Activated CD4-positive, alpha-beta T cell treated with anti-CD3 and anti-CD28 coated beads for 1 hour (primary cell): ENCODE measurements at regions not wholly inside any gene's neighbourhood (a gene's known extent, or its start where the extent isn't known, plus 50 kb on each side); places are given as distances from the start of the nearest gene placed in this dataset.
"Not testable (repeated sequence)": the region's sequence is repeated elsewhere in the genome, so short reads cannot be mapped to it uniquely, and the experiment has no call there.

Source experiments
- DNase-seq: peaks from one replicate; pipeline ENCODE4 v3.0.0-alpha.2; 2020

- DNase-seq = not testable (repeated sequence)
Measured at GRCh38 chr18:8913606-8914403, 188.7 kb upstream of the NDUFV2 start.

GRCh38 chr18:8914404-8915264 lies 187.9 kb upstream of the NDUFV2 start:
- not testable (repeated sequence) for DNase-seq

DNA sequence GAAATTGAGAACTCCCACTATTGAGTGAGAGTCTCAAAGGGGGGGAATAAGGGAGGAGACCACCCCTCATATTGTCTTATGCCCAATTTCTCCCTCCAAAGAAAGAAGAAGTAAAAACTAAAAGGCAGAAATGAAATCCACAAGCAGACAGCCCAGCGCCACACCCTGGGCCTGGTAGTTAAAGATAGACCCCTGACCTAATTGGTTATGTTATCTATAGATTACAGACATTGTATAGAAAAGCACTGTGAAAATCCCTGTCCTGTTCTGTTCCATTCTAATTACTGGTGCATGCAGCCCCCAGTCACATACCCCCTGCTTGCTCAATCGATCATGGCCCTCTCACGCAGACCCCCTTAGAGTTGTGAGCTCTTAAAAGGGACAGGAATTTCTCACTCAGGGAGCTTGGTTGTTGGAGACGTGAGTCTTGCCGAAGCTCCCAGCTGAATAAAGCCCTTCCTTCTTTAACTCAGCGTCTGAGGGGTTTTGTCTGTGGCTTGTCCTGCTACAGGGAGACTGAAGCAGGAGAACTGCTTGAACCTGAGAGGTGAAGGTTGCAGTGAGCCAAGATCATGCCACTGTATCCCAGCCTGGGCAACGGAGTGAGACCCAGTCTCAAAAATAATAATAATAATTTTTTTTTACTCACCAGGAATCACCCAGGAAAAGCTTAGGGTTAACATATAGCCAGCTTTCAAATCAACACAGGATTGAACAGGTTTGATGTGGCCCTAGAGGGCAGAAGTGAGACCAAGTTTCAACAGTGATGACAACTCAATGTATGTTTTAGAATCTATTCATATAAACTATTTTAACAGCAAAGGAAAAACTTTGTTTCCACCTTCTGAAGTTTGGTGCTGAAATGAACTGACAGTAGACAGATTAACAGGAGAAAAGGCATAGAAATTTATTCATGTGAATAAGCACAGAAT lies 181.4 kb upstream of the NDUFV2 start:
- DNase-seq = not testable (repeated sequence)

- DNase-seq = no peak
Measured at GRCh38 chr18:8926464-8926863, 176.0 kb upstream of the NDUFV2 start.

- no peak for DNase-seq
Measured at GRCh38 chr18:8928044-8928443, 174.5 kb upstream of the NDUFV2 start.

GRCh38 chr18:8928847-8929780 lies 173.4 kb upstream of the NDUFV2 start:
- no peak for DNase-seq

GRCh38 chr18:8930990-8931616 lies 171.4 kb upstream of the NDUFV2 start:
- no peak for DNase-seq

GRCh38 chr18:8932866-8933265 lies 169.6 kb upstream of the NDUFV2 start:
- no peak for DNase-seq

- no peak for DNase-seq
Measured at GRCh38 chr18:8933714-8934284, 168.7 kb upstream of the NDUFV2 start.

DNA sequence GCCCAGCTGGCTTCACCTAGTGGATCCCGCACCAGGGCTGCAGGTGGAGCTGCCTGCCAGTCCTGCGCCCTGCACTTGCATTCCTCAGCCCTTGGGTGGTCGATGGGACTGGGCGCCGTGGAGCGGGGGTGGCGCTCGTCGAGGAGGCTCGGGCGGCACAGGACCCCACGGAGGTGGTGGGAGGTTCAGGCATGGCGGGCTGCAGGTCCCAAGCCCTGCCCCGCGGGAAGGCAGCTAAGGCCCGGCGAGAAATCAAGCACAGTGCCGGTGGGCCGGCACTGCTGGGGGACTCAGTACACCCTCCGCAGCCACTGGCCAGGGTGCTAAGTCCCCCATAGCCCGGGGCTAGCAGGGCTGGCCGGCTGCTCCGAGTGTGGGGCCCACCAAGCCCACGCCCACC lies 167.2 kb upstream of the NDUFV2 start:
- not testable (repeated sequence) for DNase-seq

DNA sequence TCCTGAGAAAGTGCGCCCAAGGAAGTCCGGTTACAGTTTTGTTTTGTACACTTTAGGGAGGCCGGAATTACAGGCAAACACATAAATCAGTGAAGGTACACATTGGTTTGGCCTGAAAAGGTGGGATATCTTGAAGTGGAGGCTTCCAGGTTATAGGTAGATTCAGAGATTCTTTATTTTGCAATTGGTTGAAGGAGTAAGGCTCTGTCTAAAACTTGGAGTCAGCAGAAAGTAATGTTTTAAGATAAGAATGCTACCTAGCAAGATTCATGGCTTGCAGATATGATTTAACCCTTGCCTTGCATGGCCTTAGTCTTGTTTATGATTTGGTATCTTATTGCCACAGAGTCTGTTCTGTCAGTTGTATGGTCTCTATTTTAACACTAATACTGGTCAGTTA lies 165.9 kb upstream of the NDUFV2 start:
- no peak for DNase-seq

DNA sequence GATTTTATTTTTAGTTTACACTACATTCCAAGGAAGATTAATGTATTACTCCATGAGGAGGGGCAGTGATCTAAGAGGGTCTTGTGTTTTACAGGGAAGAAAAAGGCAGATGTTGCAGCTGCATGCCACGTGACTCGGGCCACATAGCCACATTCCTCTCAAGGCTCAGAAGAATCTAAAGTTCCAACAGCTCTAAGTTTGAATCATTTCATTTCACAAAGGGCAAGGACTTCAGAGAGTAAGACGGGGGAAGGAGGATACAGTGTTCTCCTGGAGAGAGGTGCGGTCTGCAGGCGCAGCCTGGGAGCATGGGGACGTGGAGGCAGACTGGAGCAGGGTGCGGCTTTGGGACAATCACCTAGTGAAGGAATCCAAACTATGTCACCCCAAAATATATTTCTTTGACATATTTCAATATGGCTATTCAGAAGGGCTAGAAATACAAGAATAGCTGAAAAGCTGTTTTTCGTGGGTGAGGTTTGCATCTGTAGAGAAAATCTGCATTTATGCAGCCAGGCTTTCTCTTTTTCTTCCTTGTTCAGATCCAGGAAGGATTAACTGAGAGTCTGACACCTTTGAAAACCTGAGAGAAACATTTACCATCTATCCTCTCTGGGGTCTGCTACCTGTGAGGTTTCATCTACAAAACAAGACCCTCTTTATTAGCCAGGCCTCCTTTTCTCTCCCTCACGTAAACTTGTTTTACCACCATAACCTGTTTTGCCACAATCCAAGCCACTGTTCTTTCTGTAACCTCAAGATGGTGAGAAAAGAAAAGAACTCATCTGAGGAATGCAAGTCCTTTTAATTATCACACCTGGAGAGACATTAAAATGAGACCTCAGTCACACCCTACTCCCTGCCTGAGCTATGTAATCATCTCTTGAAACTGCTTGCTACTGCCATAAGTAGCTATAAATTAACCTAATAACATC lies 165.1 kb upstream of the NDUFV2 start:
- no peak for DNase-seq

DNA sequence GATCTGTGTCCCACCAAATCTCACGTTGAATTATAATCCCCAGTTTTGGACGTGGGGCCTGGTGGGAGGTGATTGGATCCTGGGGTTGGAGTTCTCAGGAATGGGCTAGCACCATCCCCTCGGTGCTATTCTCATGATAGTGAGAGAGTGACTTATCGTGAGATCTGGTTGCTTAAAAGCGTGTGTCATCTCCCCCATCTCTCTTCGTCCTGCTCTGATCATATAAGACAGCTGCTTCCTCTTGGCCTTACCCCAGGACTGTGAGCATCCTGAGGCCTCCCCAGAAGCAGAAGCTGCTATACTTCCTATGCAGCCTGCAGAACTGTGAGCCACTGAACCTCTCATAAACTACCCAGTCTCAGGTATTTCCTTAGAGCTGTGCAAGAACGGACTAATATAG lies 163.7 kb upstream of the NDUFV2 start:
- no peak for DNase-seq

- no peak for DNase-seq
Measured at GRCh38 chr18:8942021-8942908, 160.2 kb upstream of the NDUFV2 start.

GRCh38 chr18:8942909-8943545 lies 159.5 kb upstream of the NDUFV2 start:
- DNase-seq = no peak

DNA sequence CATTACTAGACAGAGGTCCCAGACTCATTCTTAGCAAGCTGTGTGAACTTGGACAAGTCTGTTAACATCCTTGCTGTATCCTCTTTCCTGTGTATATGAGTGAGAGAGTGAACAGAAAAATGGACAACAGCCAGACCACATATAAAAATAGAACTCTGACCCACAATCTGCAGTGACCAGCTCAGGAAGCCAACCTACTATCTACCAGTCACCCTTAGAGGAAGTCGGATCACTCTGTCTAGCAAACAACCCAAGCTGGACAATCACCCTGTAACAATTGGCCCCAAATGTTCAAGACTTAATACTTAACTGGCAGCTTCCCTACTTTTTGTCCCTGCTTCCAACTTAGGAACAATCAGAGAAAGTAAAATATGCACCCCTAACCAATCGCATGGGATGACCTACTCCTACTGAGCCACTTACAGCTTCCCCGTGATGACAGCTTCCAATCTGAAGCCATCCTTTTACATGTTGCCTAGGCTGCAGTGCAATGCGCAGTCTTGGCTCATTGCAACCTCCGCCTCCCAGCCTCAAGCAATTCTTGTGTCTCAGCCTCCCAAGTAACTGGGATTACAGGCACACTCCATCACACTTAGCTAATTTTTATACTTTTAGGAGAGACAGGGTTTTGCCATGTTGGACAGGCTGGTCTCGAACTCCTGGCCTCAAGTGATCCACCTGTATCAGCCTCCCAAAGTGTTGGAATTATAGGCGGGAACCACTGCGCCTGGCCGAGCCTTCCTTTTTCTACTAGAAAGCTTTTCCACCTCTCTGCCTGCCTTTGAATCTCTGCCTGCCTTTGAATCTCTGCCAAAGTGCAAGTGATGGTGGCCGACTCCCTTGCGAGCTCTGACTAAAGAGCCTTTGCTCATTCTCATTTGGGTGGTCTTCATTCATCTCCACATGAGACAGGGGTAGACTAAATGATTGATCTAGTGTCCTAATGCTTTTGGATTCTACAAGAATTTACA lies 158.3 kb upstream of the NDUFV2 start:
- DNase-seq = no peak

GRCh38 chr18:8944871-8945245 lies 157.6 kb upstream of the NDUFV2 start:
- no peak for DNase-seq
